Duodenal mucosa (tissue), 2 donors: ENCODE measurements at regions not wholly inside any gene's neighbourhood (a gene's known extent, or its start where the extent isn't known, plus 50 kb on each side); places are given as distances from the start of the nearest gene placed in this dataset.

Experiments
- H3K27ac ChIP-seq: one replicate; pipeline ENCODE4 v1.7.0; 2013; ENCODE audit warnings: low read depth, low read length
- H3K27me3 ChIP-seq, 2 donors: one replicate each; pipeline ENCODE4 v1.7.0; 2013; ENCODE audit warnings: low read length in 2 of 2, control low read depth in 1 of 2; ENCODE audit not compliant: insufficient read depth in 2 of 2, control insufficient read depth in 1 of 2
- H3K36me3 ChIP-seq, 2 donors: one replicate each; pipeline ENCODE4 v1.7.0; 2013; ENCODE audit warnings: low read length in 2 of 2, control low read depth in 1 of 2; ENCODE audit not compliant: insufficient read depth in 2 of 2, control insufficient read depth in 1 of 2
- H3K4me1 ChIP-seq, 2 donors: one replicate each; pipeline ENCODE4 v1.7.0; 2013; ENCODE audit warnings: low read length in 2 of 2, control low read depth in 1 of 2; ENCODE audit not compliant: insufficient read depth in 2 of 2, control insufficient read depth in 1 of 2
- H3K4me3 ChIP-seq, 2 donors: one replicate each; pipeline ENCODE4 v1.7.0; 2013; ENCODE audit warnings: low read length in 2 of 2, low read depth in 1 of 2
- H3K9ac ChIP-seq, 2 donors: one replicate each; pipeline ENCODE4 v1.7.0; 2013; ENCODE audit warnings: low read length in 2 of 2, low read depth in 1 of 2
- H3K9me3 ChIP-seq, 2 donors: one replicate each; pipeline ENCODE4 v1.7.0; 2013; ENCODE audit warnings: low read length in 2 of 2, control low read depth in 1 of 2; ENCODE audit not compliant: control insufficient read depth in 1 of 2

DNA sequence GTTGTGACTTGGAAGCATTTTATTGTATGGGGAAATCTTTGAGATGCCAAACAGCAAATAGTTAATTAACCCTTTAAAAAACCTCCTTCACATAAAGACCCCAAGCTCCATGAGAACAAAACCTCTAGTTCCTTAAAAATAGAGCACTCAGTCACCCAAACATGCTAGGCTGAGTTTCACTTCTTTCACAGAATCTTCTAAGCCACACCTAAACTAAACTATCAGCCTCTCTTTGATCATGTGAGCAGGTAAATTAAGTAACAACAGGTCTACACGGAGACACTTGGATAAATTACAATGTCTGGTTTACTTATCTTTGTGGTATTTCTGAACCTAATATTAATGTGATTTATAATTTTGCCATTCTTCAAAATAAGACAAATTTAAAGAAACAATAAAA lies 205.2 kb upstream of the MARCKS start:
- H3K27ac ChIP-seq: no peak overlapping the region
- no peaks in the 10 kb centered on the region for H3K27me3 ChIP-seq
- no peaks in the 10 kb centered on the region for H3K36me3 ChIP-seq
- H3K4me1 ChIP-seq: peaks cover 13 to 19% of the 10 kb centered on the region in 2 donors
- H3K9me3 ChIP-seq: no peaks in the 10 kb centered on the region
- H3K9ac ChIP-seq: no peak overlapping the region
- H3K4me3 ChIP-seq: no peak overlapping the region

GRCh38 chr6:113653275-113653674 lies 203.9 kb upstream of the MARCKS start:
- no peaks in the 10 kb centered on the region for H3K36me3 ChIP-seq
- peaks cover 13 to 19% of the 10 kb centered on the region in 2 donors for H3K4me1 ChIP-seq
- no peak overlapping the region for H3K9ac ChIP-seq
- no peaks in the 10 kb centered on the region for H3K9me3 ChIP-seq
- H3K27ac ChIP-seq: no peak overlapping the region
- H3K4me3 ChIP-seq: no peak overlapping the region
- H3K27me3 ChIP-seq: no peaks in the 10 kb centered on the region

GRCh38 chr6:113654396-113654795 lies 202.7 kb upstream of the MARCKS start:
- no peak overlapping the region for H3K4me3 ChIP-seq
- no peaks in the 10 kb centered on the region for H3K27me3 ChIP-seq
- no peak overlapping the region for H3K27ac ChIP-seq
- no peaks in the 10 kb centered on the region for H3K9me3 ChIP-seq
- H3K4me1 ChIP-seq: peaks cover 3 to 9% of the 10 kb centered on the region in 2 donors
- no peak overlapping the region for H3K9ac ChIP-seq
- H3K36me3 ChIP-seq: no peaks in the 10 kb centered on the region

GRCh38 chr6:113655761-113656160 lies 201.4 kb upstream of the MARCKS start:
- H3K9ac ChIP-seq: no peak overlapping the region
- no peaks in the 10 kb centered on the region for H3K36me3 ChIP-seq
- no peak overlapping the region for H3K4me3 ChIP-seq
- no peaks in the 10 kb centered on the region for H3K9me3 ChIP-seq
- no peaks in the 10 kb centered on the region for H3K27me3 ChIP-seq
- H3K27ac ChIP-seq: no peak overlapping the region
- peaks cover 4 to 10% of the 10 kb centered on the region in 2 donors for H3K4me1 ChIP-seq

GRCh38 chr6:113659762-113660404 lies 197.3 kb upstream of the MARCKS start:
- H3K4me3 ChIP-seq: no peak overlapping the region
- no peak overlapping the region for H3K9ac ChIP-seq
- no peaks in the 10 kb centered on the region for H3K9me3 ChIP-seq
- H3K27me3 ChIP-seq: no peaks in the 10 kb centered on the region
- H3K4me1 ChIP-seq: peaks cover 4 to 20% of the 10 kb centered on the region in 2 donors
- H3K27ac ChIP-seq: no peak overlapping the region
- H3K36me3 ChIP-seq: no peaks in the 10 kb centered on the region

- peaks cover 4 to 20% of the 10 kb centered on the region in 2 donors for H3K4me1 ChIP-seq
- no peaks in the 10 kb centered on the region for H3K9me3 ChIP-seq
- no peak overlapping the region for H3K4me3 ChIP-seq
- H3K27me3 ChIP-seq: no peaks in the 10 kb centered on the region
- H3K9ac ChIP-seq: no peak overlapping the region
- H3K36me3 ChIP-seq: no peaks in the 10 kb centered on the region
- H3K27ac ChIP-seq: no peak overlapping the region
These were observed 196.3 kb upstream of the MARCKS start for GRCh38 chr6:113660819-113661218.

- Histone ChIP-seq H3K9ac (no peak overlapping the region), H3K36me3 (no peaks in the 10 kb centered on the region), H3K27me3 (no peaks in the 10 kb centered on the region), H3K4me1 (peaks cover 4 to 20% of the 10 kb centered on the region in 2 donors), H3K27ac (no peak overlapping the region), H3K4me3 (no peak overlapping the region), H3K9me3 (no peaks in the 10 kb centered on the region)
These were observed 195.0 kb upstream of the MARCKS start for GRCh38 chr6:113662093-113662665.

GRCh38 chr6:113662688-113663333 lies 194.3 kb upstream of the MARCKS start:
- no peak overlapping the region for H3K4me3 ChIP-seq
- H3K9ac ChIP-seq: no peak overlapping the region
- no peaks in the 10 kb centered on the region for H3K27me3 ChIP-seq
- no peaks in the 10 kb centered on the region for H3K36me3 ChIP-seq
- no peak overlapping the region for H3K27ac ChIP-seq
- peaks cover 4 to 20% of the 10 kb centered on the region in 2 donors for H3K4me1 ChIP-seq
- no peaks in the 10 kb centered on the region for H3K9me3 ChIP-seq

DNA sequence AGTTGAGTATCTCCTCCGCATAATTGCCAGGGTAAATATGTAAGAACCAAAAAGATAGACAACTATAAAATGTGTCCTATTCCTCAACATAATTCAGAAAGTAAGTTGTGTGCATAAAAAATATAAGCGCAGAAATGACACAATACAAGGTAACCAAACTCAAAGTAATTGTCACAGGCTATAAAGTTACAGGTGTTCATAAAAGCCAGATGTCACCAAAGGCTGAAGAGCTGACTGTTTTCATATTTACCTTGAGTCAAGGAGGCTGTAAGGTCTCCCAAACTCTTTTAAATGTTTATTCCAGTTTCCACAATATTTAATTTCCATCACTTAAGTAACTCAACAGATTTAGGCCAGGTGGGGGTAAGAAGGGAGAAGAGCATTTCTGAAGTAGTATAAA lies 192.2 kb upstream of the MARCKS start:
- Histone ChIP-seq H3K9me3 (no peaks in the 10 kb centered on the region), H3K36me3 (no peaks in the 10 kb centered on the region), H3K27me3 (no peaks in the 10 kb centered on the region), H3K4me3 (no peak overlapping the region), H3K27ac (no peak overlapping the region), H3K4me1 (peaks cover 3 to 18% of the 10 kb centered on the region in 2 donors), H3K9ac (no peak overlapping the region)

DNA sequence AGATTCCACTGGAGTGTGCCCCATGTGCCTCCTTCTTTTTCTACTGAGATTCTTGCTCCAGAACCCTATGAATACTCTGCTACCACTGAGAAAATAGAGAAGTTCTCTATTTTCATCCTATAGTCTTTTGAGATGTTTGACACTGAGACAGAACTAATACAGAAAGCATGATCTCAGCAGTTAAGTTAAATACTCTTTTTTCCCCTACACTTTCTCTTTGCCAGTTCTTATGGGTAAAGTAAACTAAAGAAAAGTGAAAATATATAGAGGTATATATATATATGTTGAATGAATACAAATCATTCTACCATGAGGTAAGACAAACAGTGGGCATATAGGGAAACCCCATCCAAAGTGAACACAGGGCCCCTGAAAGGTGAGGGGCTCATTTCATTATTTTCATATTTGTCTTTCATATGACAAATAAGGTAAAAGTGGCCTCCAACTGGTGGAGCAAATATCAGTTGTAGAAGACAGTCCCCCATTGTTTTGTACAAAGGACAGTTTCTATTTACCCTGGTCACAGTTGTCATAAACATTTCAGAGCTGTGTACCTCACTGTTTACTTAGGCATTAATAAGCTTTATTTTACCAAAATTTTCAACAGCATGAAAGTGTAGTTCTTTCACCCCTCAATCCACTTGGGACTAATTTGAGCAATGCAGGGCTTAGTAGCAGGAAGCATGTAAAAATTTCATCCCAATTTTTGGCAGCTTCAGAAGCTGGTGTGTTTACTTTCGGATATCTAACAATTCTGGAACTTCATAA lies 188.3 kb upstream of the MARCKS start:
- H3K27ac ChIP-seq: no peak overlapping the region

More for the DNA sequence above, 188.3 kb upstream of the MARCKS start:
- Histone ChIP-seq H3K36me3 (no peaks in the 10 kb centered on the region), H3K4me3 (no peak overlapping the region), H3K27me3 (no peaks in the 10 kb centered on the region), H3K9me3 (no peaks in the 10 kb centered on the region), H3K9ac (no peak overlapping the region), H3K4me1 (peaks cover 0 to 5% of the 10 kb centered on the region in 2 donors)
